ENCODE measurements at regions not wholly inside any gene's neighbourhood (a gene's known extent, or its start where the extent isn't known, plus 50 kb on each side); places are given as distances from the start of the nearest gene placed in this dataset.

- Histone ChIP-seq H3K36me3 (ENCODE audit: low read depth) (no peaks in the 10 kb centered on the region), H3K4me3 (peak overlapping the region; percentile 44), H4K20me1 (ENCODE audit: insufficient read depth) (no peaks in the 10 kb centered on the region), H3K9me3 (ENCODE audit: low read depth) (no peaks in the 10 kb centered on the region), H2AFZ (peak overlapping the region; percentile 60), H3K79me2 (ENCODE audit: insufficient read depth) (no peaks in the 10 kb centered on the region), H3K27me3 (replicated peaks; ENCODE audit: insufficient read depth) (no peaks in the 10 kb centered on the region), H3K9me2 (ENCODE audit: insufficient read depth) (no peaks in the 10 kb centered on the region), H3K9ac (peak overlapping the region; percentile 84), H3K27ac (peak overlapping the region; percentile 92), H3K4me2 (ENCODE audit: unreplicated experiment) (peak overlapping the region; percentile 82), H3K4me1 (ENCODE audit: insufficient read depth) (peaks cover 65% of the 10 kb centered on the region), H3F3A (ENCODE audit: insufficient read depth) (peaks cover 57% of the 10 kb centered on the region)
- TF ChIP-seq EZH2 (IDR thresholded peaks at IDR 0.05; ENCODE audit: insufficient read depth, poor library complexity, severe bottlenecking) (no peak), EZH2phosphoT487 (IDR thresholded peaks at IDR 0.05; ENCODE audit: insufficient read depth, low read depth) (no peak)
- DNase-seq, result peak; percentile 95
- WGBS, 2 experiments (ENCODE audit: low coverage in 1 of 2, low lambda C conversion rate in 2 of 2, missing lambda C conversion rate in 2 of 2), result 0 to 3% methylated on average over 10 of the region's 10 CpGs
- in situ Hi-C loops (cut with MboI), result no loop called here
Measured at GRCh38 chr14:50000380-50001150, 107.7 kb downstream of the ARF6 start.

DNA sequence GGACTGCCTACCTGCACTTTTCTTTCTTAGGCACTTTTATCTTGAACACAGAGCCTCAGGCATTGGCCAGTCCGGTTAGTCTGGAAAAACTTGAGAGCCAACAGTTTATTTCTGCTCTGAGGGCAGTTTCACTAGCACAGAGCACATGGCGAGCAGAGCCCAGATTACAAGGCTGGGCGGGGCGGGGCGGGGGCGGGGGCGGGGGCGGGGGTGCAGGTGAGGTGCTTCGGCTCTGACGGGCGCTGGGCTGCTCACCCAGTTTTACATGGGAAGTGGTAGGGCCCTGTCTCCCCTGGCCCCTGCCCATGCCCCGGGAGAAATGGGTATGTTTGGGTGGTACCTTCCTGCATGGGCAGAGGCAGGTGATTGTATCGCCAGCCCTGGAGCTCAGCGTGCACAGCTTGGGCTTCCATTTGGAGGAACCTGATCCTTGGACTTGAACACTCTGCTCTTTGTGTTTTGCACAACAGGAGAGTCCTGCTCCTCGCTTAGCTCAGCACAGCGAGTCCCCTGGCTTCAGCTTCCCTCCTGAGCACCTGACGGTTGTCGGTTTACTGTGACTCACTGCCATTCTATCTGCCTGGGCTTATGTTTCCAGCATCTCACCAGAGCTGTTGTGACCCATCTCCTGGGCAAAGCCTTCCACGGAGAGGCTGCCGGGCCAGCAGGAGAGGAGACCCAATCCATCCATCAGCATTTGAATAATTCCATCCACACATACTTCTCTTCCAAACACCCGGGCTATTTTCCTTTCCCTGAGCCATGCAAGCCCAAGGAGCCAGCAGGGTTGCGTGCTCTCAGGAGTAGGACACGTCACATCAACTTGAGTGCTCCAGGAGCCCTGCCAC lies 108.5 kb downstream of the ARF6 start:
- peak overlapping the region; percentile 60; the same call in 1 of the 2 replicates for H2AFZ ChIP-seq
- no peaks in the 10 kb centered on the region for H3K9me2 ChIP-seq (ENCODE audit: insufficient read depth)
- peak; percentile 99 for DNase-seq
- H3K9ac ChIP-seq, result peak overlapping the region; percentile 84
- H3K4me2 ChIP-seq (ENCODE audit: unreplicated experiment), result peak overlapping the region; percentile 82
- 3 to 5% methylated on average over 12 to 22 of the region's 23 CpGs for WGBS, 2 experiments (ENCODE audit: low coverage in 1 of 2, low lambda C conversion rate in 2 of 2, missing lambda C conversion rate in 2 of 2)
- no peaks in the 10 kb centered on the region for H3K9me3 ChIP-seq (ENCODE audit: low read depth)
- H3K79me2 ChIP-seq (ENCODE audit: insufficient read depth), result no peaks in the 10 kb centered on the region
- peak overlapping the region; percentile 44 for H3K4me3 ChIP-seq
- H4K20me1 ChIP-seq (ENCODE audit: insufficient read depth), result no peaks in the 10 kb centered on the region
- peak overlapping the region; percentile 92 for H3K27ac ChIP-seq
- H3F3A ChIP-seq (ENCODE audit: insufficient read depth), result peaks cover 54% of the 10 kb centered on the region
- TF ChIP-seq EZH2phosphoT487 (IDR thresholded peaks at IDR 0.05; ENCODE audit: insufficient read depth, low read depth) (no peak), EZH2 (IDR thresholded peaks at IDR 0.05; ENCODE audit: insufficient read depth, poor library complexity, severe bottlenecking) (no peak)
- no peaks in the 10 kb centered on the region for H3K36me3 ChIP-seq (ENCODE audit: low read depth)
- peaks cover 60% of the 10 kb centered on the region for H3K4me1 ChIP-seq (ENCODE audit: insufficient read depth)
- in situ Hi-C loops (cut with MboI), result no loop called here
- no peaks in the 10 kb centered on the region for H3K27me3 ChIP-seq (replicated peaks; ENCODE audit: insufficient read depth)

DNA sequence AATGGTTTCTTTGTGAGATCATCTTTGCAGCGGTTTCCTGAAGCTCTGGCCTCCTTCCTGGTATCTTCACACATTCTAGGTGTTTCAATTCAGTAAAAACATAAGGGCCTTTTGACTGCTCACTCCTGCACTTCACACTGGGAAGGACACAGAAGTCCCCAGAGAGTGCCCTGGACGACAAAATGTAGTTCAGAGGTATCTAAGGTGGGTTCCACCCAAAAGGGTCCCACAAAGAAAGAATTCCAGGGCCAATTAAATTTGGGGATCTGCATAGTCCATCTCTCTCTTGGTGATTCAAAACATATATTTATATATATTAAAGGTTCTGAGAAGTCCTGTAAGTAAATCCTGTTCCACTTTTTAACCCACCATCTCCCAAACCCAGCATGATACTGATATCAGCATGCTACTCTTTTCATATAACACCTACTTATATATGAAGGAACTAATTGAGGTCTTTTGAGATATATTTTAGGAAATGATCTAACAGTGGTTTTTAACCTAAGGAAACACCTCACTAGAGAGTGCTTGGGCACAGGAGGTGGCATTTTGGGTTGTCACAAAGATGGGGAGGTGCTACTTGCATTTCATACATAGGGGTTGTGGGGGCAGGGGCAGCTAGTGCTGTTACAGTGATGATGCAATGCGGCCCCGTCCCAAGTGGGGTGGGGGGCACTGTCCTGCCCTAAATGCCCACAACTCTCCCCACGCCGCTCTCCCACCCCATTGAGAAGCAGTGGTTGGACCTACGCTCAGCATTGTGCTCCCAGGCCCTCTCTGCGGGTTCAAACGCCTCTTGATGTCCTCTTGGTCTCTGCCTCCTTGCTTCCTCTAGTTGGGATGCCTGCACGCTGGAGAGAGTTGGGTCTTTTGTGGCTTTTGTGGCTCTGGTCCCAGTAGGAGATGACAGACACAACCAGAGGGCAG lies 109.4 kb downstream of the ARF6 start:
- in situ Hi-C loops (cut with MboI), result no loop called here
- H3K4me3 ChIP-seq, result peak overlapping the region; percentile 67
- peaks cover 60% of the 10 kb centered on the region for H3K4me1 ChIP-seq (ENCODE audit: insufficient read depth)
- H3K9me3 ChIP-seq (ENCODE audit: low read depth), result no peaks in the 10 kb centered on the region
- peak overlapping the region; percentile 77 for H2AFZ ChIP-seq
- DNase-seq, result no peak
- peaks cover 54% of the 10 kb centered on the region for H3F3A ChIP-seq (ENCODE audit: insufficient read depth)
- H3K79me2 ChIP-seq (ENCODE audit: insufficient read depth), result no peaks in the 10 kb centered on the region
- no peaks in the 10 kb centered on the region for H4K20me1 ChIP-seq (ENCODE audit: insufficient read depth)
- 47 to 49% methylated on average over 10 of the region's 10 CpGs for WGBS, 2 experiments (ENCODE audit: low coverage in 1 of 2, low lambda C conversion rate in 2 of 2, missing lambda C conversion rate in 2 of 2)
- peak overlapping the region; percentile 92 for H3K27ac ChIP-seq
- peak overlapping the region; percentile 84 for H3K9ac ChIP-seq
- H3K27me3 ChIP-seq (replicated peaks; ENCODE audit: insufficient read depth), result no peaks in the 10 kb centered on the region
- no peaks in the 10 kb centered on the region for H3K9me2 ChIP-seq (ENCODE audit: insufficient read depth)
- TF ChIP-seq EZH2phosphoT487 (IDR thresholded peaks at IDR 0.05; ENCODE audit: insufficient read depth, low read depth), result no peak
- TF ChIP-seq EZH2 (IDR thresholded peaks at IDR 0.05; ENCODE audit: insufficient read depth, poor library complexity, severe bottlenecking), result no peak
- H3K4me2 ChIP-seq (ENCODE audit: unreplicated experiment), result peak overlapping the region; percentile 78
- no peaks in the 10 kb centered on the region for H3K36me3 ChIP-seq (ENCODE audit: low read depth)

- DNase-seq, result no peak
- H3F3A ChIP-seq (ENCODE audit: insufficient read depth), result peaks cover 54% of the 10 kb centered on the region
- H3K27me3 ChIP-seq (replicated peaks; ENCODE audit: insufficient read depth), result no peaks in the 10 kb centered on the region
- H4K20me1 ChIP-seq (ENCODE audit: insufficient read depth), result no peaks in the 10 kb centered on the region
- H3K27ac ChIP-seq, result peak overlapping the region; percentile 92
- peak overlapping the region; percentile 77 for H2AFZ ChIP-seq
- peak overlapping the region; percentile 84 for H3K9ac ChIP-seq
- TF ChIP-seq EZH2 (IDR thresholded peaks at IDR 0.05; ENCODE audit: insufficient read depth, poor library complexity, severe bottlenecking) (no peak), EZH2phosphoT487 (IDR thresholded peaks at IDR 0.05; ENCODE audit: insufficient read depth, low read depth) (no peak)
- no peaks in the 10 kb centered on the region for H3K79me2 ChIP-seq (ENCODE audit: insufficient read depth)
- peak overlapping the region; percentile 67 for H3K4me3 ChIP-seq
- H3K9me2 ChIP-seq (ENCODE audit: insufficient read depth), result no peaks in the 10 kb centered on the region
- H3K4me1 ChIP-seq (ENCODE audit: insufficient read depth), result peaks cover 60% of the 10 kb centered on the region
- in situ Hi-C loops (cut with MboI), result no loop called here
- H3K36me3 ChIP-seq (ENCODE audit: low read depth), result no peaks in the 10 kb centered on the region
- WGBS, 2 experiments (ENCODE audit: low coverage in 1 of 2, low lambda C conversion rate in 2 of 2, missing lambda C conversion rate in 2 of 2), result 12 to 13% methylated on average over 7 of the region's 7 CpGs
- H3K4me2 ChIP-seq (ENCODE audit: unreplicated experiment), result peak overlapping the region; percentile 78
- no peaks in the 10 kb centered on the region for H3K9me3 ChIP-seq (ENCODE audit: low read depth)
Measured at GRCh38 chr14:50002926-50003212, 110.0 kb downstream of the ARF6 start.
